Adrenal gland (tissue), 5 donors: ENCODE measurements at regions not wholly inside any gene's neighbourhood (a gene's known extent, or its start where the extent isn't known, plus 50 kb on each side); places are given as distances from the start of the nearest gene placed in this dataset.

Source experiments
- CTCF ChIP-seq, 6 experiments: fragments of 450-650 bp in 4 of 6; fragments of 200-600 bp in 2 of 6; sonication (generic) in 1 of 6; IDR thresholded peaks; 1 replicate in 5 of 6; 2 replicates in 1 of 6; pipeline versions ENCODE4 v1.5.1 to v1.8.0; 2016 to 2021; ENCODE audit warnings: antibody characterized with exemption in 6 of 6, mild to moderate bottlenecking in 2 of 6, moderate library complexity in 1 of 6
- POLR2A ChIP-seq, 2 donors: fragments of 450-650 bp; IDR thresholded peaks; one replicate each; pipeline ENCODE4 v1.6.1; 2017; ENCODE audit warnings: antibody characterized with exemption in 2 of 2, mild to moderate bottlenecking in 2 of 2, moderate library complexity in 1 of 2
- donor health status: DM: no; HTN: no; CAD: no.

- TF ChIP-seq CTCF (IDR thresholded peaks at IDR 0.05) (no peak), POLR2A (IDR thresholded peaks at IDR 0.05) (no peak)
These were observed 233.5 kb downstream of the TUBA3C start for GRCh38 chr13:18948012-18948663.
